Transverse colon (tissue), 4 donors: ENCODE measurements at regions not wholly inside any gene's neighbourhood (a gene's known extent, or its start where the extent isn't known, plus 50 kb on each side); places are given as distances from the start of the nearest gene placed in this dataset.
"Not testable (repeated sequence)": the region's sequence is repeated elsewhere in the genome, so short reads cannot be mapped to it uniquely, and the experiment has no call there.

Source experiments
- DNase-seq: peaks from one replicate; pipeline ENCODE4 v3.0.0-alpha.2; 2019
- H3K27ac ChIP-seq, 4 donors: fragments of 200-600 bp; sonication (generic); 2 replicates each; pipeline ENCODE4 v1.5.1; 2016 to 2018; ENCODE audit warnings: inconsistent platforms in 4 of 4
- H3K27me3 ChIP-seq: fragments of 200-600 bp; sonication (generic); 2 replicates; pipeline ENCODE4 v1.5.1; 2017; ENCODE audit warnings: inconsistent platforms
- H3K36me3 ChIP-seq, 4 donors: fragments of 200-600 bp; sonication (generic); 2 replicates each; pipeline ENCODE4 v1.5.1; 2017 to 2019; ENCODE audit warnings: inconsistent platforms in 4 of 4
- H3K4me1 ChIP-seq, 4 donors: fragments of 200-600 bp; sonication (generic); 2 replicates each; pipeline ENCODE4 v1.5.1; 2017 to 2020; ENCODE audit warnings: inconsistent platforms in 4 of 4
- H3K4me3 ChIP-seq, 4 donors: fragments of 200-600 bp; sonication (generic); 1 replicate in 1 of 4; 2 replicates in 3 of 4; pipeline versions ENCODE4 v1.5.1 to v1.6.1; 2017 to 2019; ENCODE audit warnings: inconsistent platforms in 4 of 4
- H3K9me3 ChIP-seq, 2 donors: fragments of 200-600 bp; sonication (generic); 2 replicates each; pipeline ENCODE4 v1.5.1; 2017 to 2019; ENCODE audit warnings: inconsistent platforms in 2 of 2
- CTCF ChIP-seq, 5 experiments: fragments of 200-600 bp in 3 of 5; fragments of 450-650 bp in 2 of 5; sonication (generic) in 3 of 5; IDR thresholded peaks; 1 replicate in 2 of 5; 2 replicates in 3 of 5; pipeline ENCODE4 v1.5.1; 2016 to 2017; ENCODE audit warnings: antibody characterized with exemption in 5 of 5, inconsistent platforms in 3 of 5, mild to moderate bottlenecking in 2 of 5, moderate library complexity in 1 of 5
- EP300 ChIP-seq: sonication (generic); formaldehyde crosslinking; IDR thresholded peaks from one replicate; pipeline ENCODE4 v1.6.1; 2017; ENCODE audit warnings: antibody characterized with exemption, low read depth
- POLR2A ChIP-seq: fragments of 450-650 bp; IDR thresholded peaks from one replicate; pipeline ENCODE4 v1.6.1; 2016; ENCODE audit warnings: antibody characterized with exemption, mild to moderate bottlenecking, moderate library complexity
- POLR2AphosphoS5 ChIP-seq, 3 donors: sonication (generic); formaldehyde crosslinking; IDR thresholded peaks; one replicate each; pipeline ENCODE4 v1.6.1; 2016; ENCODE audit warnings: antibody characterized with exemption in 3 of 3
- WGBS, 2 donors: methylation state at CpG; one replicate each; pipeline ENCODE4 v1.1.5; 2018; ENCODE audit warnings: low coverage in 1 of 2; 5-methylcytosine and 5-hydroxymethylcytosine counted together
- in situ Hi-C, 4 donors: fragments of 200-750 bp; cut with MboI; loops; one replicate each; pipeline versions ENCODE4 v1.15.0 to v1.15.1; 2017; ENCODE audit warnings: low sequenced_read_pairs in 3 of 4, low pct_ligation_motif_present in 1 of 4, low pct_unique_long_range_greater_than_20kb in 1 of 4
- intact Hi-C: fragments of 100-400 bp; cut with DNase I; formaldehyde crosslinking; loops from one replicate; pipeline ENCODE4 v1.15.1; 2023; ENCODE audit warnings: low total_unique reads

GRCh38 chr2:216985658-216986141 lies 125.8 kb upstream of the TNP1 start:
- in situ Hi-C loops (no loop called here), intact Hi-C loops (no loop called here)
- 60 to 66% methylated on average over 2 to 13 of the region's 13 CpGs for WGBS, 2 donors
- no peaks in the 10 kb centered on the region for H3K27me3 ChIP-seq
- H3K9me3 ChIP-seq, result no peaks in the 10 kb centered on the region
- H3K36me3 ChIP-seq, result no peaks in the 10 kb centered on the region
- TF ChIP-seq POLR2A, result no peak
- no peak for TF ChIP-seq EP300
- TF ChIP-seq POLR2AphosphoS5 (IDR thresholded peaks at IDR 0.05), result no peak
- TF ChIP-seq CTCF (IDR thresholded peaks at IDR 0.05), result no peak
- peaks cover 0 to 4% (median 0%) of the 10 kb centered on the region in 4 donors for H3K4me1 ChIP-seq
- no peak overlapping the region for H3K27ac ChIP-seq
- no peak for DNase-seq
- no peak overlapping the region for H3K4me3 ChIP-seq

GRCh38 chr2:216984937-216985336 lies 125.1 kb upstream of the TNP1 start:
- Histone ChIP-seq H3K36me3 (no peaks in the 10 kb centered on the region), H3K27ac (no peak overlapping the region), H3K4me3 (no peak overlapping the region), H3K27me3 (no peaks in the 10 kb centered on the region), H3K9me3 (no peaks in the 10 kb centered on the region), H3K4me1 (peaks cover 0 to 4% (median 0%) of the 10 kb centered on the region in 4 donors)
- no peak for DNase-seq
- in situ Hi-C loops (no loop called here), intact Hi-C loops (no loop called here)
- TF ChIP-seq CTCF (IDR thresholded peaks at IDR 0.05) (no peak), EP300 (no peak), POLR2AphosphoS5 (IDR thresholded peaks at IDR 0.05) (no peak), POLR2A (no peak)
- WGBS, 2 donors, result 78 to 100% methylated on average over 2 of the region's 2 CpGs

- H3K27me3 ChIP-seq, H3K4me3 ChIP-seq, H3K9me3 ChIP-seq, DNase-seq, H3K27ac ChIP-seq, intact Hi-C loops, in situ Hi-C loops, H3K4me1 ChIP-seq, H3K36me3 ChIP-seq: not testable (repeated sequence)
- 83 to 92% methylated on average over 2 to 7 of the region's 7 CpGs for WGBS, 2 donors
Observed at GRCh38 chr2:216981951-216982350, 122.1 kb upstream of the TNP1 start.

GRCh38 chr2:216980510-216980909 lies 120.6 kb upstream of the TNP1 start:
- H3K9me3 ChIP-seq, H3K27ac ChIP-seq, H3K27me3 ChIP-seq, H3K36me3 ChIP-seq, in situ Hi-C loops, DNase-seq, H3K4me3 ChIP-seq, intact Hi-C loops, H3K4me1 ChIP-seq: not testable (repeated sequence)
- WGBS, 2 donors, result 96 to 100% methylated on average over 1 of the region's 1 CpG

GRCh38 chr2:216974321-216975302 lies 114.7 kb upstream of the TNP1 start:
- peak overlapping the region; percentile 45 to 78 (median 51) for H3K27ac ChIP-seq
- no peak overlapping the region for H3K4me3 ChIP-seq
- no peaks in the 10 kb centered on the region for H3K9me3 ChIP-seq
- intact Hi-C loops, result no loop called here
- no peaks in the 10 kb centered on the region for H3K36me3 ChIP-seq
- peaks cover 0 to 5% (median 0%) of the 10 kb centered on the region in 4 donors for H3K4me1 ChIP-seq
- in situ Hi-C loops, result no loop called here
- no peak for DNase-seq
- no peaks in the 10 kb centered on the region for H3K27me3 ChIP-seq
- 62 to 63% methylated on average over 3 to 12 of the region's 12 CpGs for WGBS, 2 donors
- TF ChIP-seq CTCF (IDR thresholded peaks at IDR 0.05), result no peak
- TF ChIP-seq EP300, result no peak
- no peak for TF ChIP-seq POLR2A
- TF ChIP-seq POLR2AphosphoS5 (IDR thresholded peaks at IDR 0.05), result no peak
